RWPE1 (cell line): ENCODE measurements at regions not wholly inside any gene's neighbourhood (a gene's known extent, or its start where the extent isn't known, plus 50 kb on each side); places are given as distances from the start of the nearest gene placed in this dataset.

Experiments
- CTCF ChIA-PET: fragments of 350-600 bp; sonication (Branson Sonifier 250); formaldehyde crosslinking; extraction: SDS; loops from one replicate; lab custom pipeline; 2021; lab: Yijun Ruan, JAX
- POLR2A ChIA-PET: fragments of 400-600 bp; formaldehyde crosslinking; extraction: SDS; loops from one replicate; lab custom pipeline; 2020; ENCODE audit warnings: antibody characterized with exemption; ENCODE audit not compliant: low non-redundant PET; lab: Yijun Ruan, JAX
- DNase-seq: peaks from one replicate; pipeline ENCODE4 v3.0.0; 2012; ENCODE audit warnings: low spot score
- H3K27ac ChIP-seq: fragments of 450-650 bp; 2 replicates; pipeline ENCODE4 v1.5.1; 2017
- CTCF ChIP-seq: fragments of 450-650 bp; conservative IDR thresholded peaks from 2 replicates; pipeline ENCODE4 v1.5.1; 2017; ENCODE audit warnings: low read depth, mild to moderate bottlenecking

- POLR2A ChIA-PET, result no interaction called here
- H3K27ac ChIP-seq, result no peak overlapping the region
- no peak for TF ChIP-seq CTCF
- DNase-seq, result no peak
- CTCF ChIA-PET, result interaction anchor here (0.7 kb wide), 2 partner anchors 55 to 87 kb away, joined by 3 to 4 read pairs; no protein-coding TSS in a partner anchor
Observed at GRCh38 chr6:63394656-63395308, 75.0 kb upstream of the LGSN start.

- DNase-seq, result no peak
- no peak overlapping the region for H3K27ac ChIP-seq
- POLR2A ChIA-PET, result no interaction called here
- TF ChIP-seq CTCF, result no peak
- CTCF ChIA-PET, result interaction anchor here (0.7 kb wide), 1 partner anchor 56 kb away, joined by 4 read pairs; no protein-coding TSS in a partner anchor
Observed at GRCh38 chr6:63395381-63395780, 75.6 kb upstream of the LGSN start.

GRCh38 chr6:63403725-63404124 lies 83.9 kb upstream of the LGSN start:
- CTCF ChIA-PET, result no interaction called here
- H3K27ac ChIP-seq, result no peak overlapping the region
- DNase-seq, result no peak
- TF ChIP-seq CTCF, result no peak
- POLR2A ChIA-PET, result no interaction called here

GRCh38 chr6:63410435-63411426 lies 90.9 kb upstream of the LGSN start:
- POLR2A ChIA-PET, result no interaction called here

GRCh38 chr6:63415286-63415685 lies 95.5 kb upstream of the LGSN start:
- no peak for TF ChIP-seq CTCF
- ChIA-PET POLR2A (no interaction called here), CTCF (interaction anchor here (0.7 kb wide), 2 partner anchors 26 to 389 kb away, joined by 4 to 5 read pairs; no protein-coding TSS in a partner anchor)
- H3K27ac ChIP-seq, result no peak overlapping the region
- DNase-seq, result no peak

More at GRCh38 chr6:63410435-63411426, 90.9 kb upstream of the LGSN start:
- no peak overlapping the region for H3K27ac ChIP-seq
- CTCF ChIA-PET, result no interaction called here
- no peak for DNase-seq
- no peak for TF ChIP-seq CTCF

GRCh38 chr6:63418741-63419140 lies 99.0 kb upstream of the LGSN start:
- CTCF ChIA-PET, result interaction anchor here (0.6 kb wide), 1 partner anchor 84 kb away, joined by 3 read pairs; no protein-coding TSS in a partner anchor

More at GRCh38 chr6:63418741-63419140, 99.0 kb upstream of the LGSN start:
- DNase-seq, result no peak
- TF ChIP-seq CTCF, result no peak
- POLR2A ChIA-PET, result no interaction called here
- H3K27ac ChIP-seq, result no peak overlapping the region
